ENCODE measurements at regions not wholly inside any gene's neighbourhood (a gene's known extent, or its start where the extent isn't known, plus 50 kb on each side); places are given as distances from the start of the nearest gene placed in this dataset.

- CTCF ChIA-PET, result no interaction called here
- intact Hi-C loops (cut with micrococcal nuclease), result no loop called here
Measured at GRCh38 chr1:73604739-73605138, 593.2 kb downstream of the LRRIQ3 start.

GRCh38 chr1:73604211-73604610 lies 593.8 kb downstream of the LRRIQ3 start:
- no peak for DNase-seq
- no peak overlapping the region for H3K4me3 Mint-ChIP-seq
- ChIA-PET CTCF (no interaction called here), POLR2A (no interaction called here)
- no peak overlapping the region for H3K27ac Mint-ChIP-seq
- TF ChIP-seq EZH2 (IDR thresholded peaks at IDR 0.05; ENCODE audit: borderline replicate concordance, insufficient read depth, low read depth, low read length, poor library complexity, severe bottlenecking) (no peak), CTCF (IDR thresholded peaks at IDR 0.05) (no peak)
- Histone ChIP-seq H3K79me2 (ENCODE audit: control insufficient read depth, insufficient read depth, low read length) (no peaks in the 10 kb centered on the region), H3K9ac (ENCODE audit: low read length) (no peak overlapping the region), H3K27me3 (replicated peaks in 1 of 4; ENCODE audit: control extremely low read depth in 1 of 4, control insufficient read depth in 3 of 4, insufficient read depth in 4 of 4, low read length in 3 of 4) (no peaks in the 10 kb centered on the region), H4K20me1 (ENCODE audit: control insufficient read depth, insufficient read depth, low read length, poor library complexity, severe bottlenecking) (no peaks in the 10 kb centered on the region), H3K4me1 (ENCODE audit: control insufficient read depth in 2 of 2, insufficient read depth in 2 of 2, low read length in 2 of 2) (no peaks in the 10 kb centered on the region), H2AFZ (ENCODE audit: insufficient read depth, low read depth, low read length, poor library complexity, severe bottlenecking) (no peak overlapping the region), H3K27ac (ENCODE audit: low read length in 2 of 2) (no peak overlapping the region), H3K4me2 (replicated peaks; ENCODE audit: low read depth, low read length, poor library complexity, severe bottlenecking) (no peak overlapping the region), H3K36me3 (replicated peaks in 1 of 2; ENCODE audit: control extremely low read depth in 1 of 2, control insufficient read depth in 1 of 2, extremely low read depth in 1 of 2, insufficient read depth in 2 of 2, low read length in 1 of 2) (no peaks in the 10 kb centered on the region), H3K4me3 (ENCODE audit: control extremely low read depth in 1 of 5, extremely low read depth in 1 of 5, insufficient read depth in 1 of 5, low read depth in 2 of 5, low read length in 4 of 5) (no peak overlapping the region), H3K9me3 (ENCODE audit: control extremely low read depth in 1 of 3, control insufficient read depth in 2 of 3, insufficient read depth in 1 of 3, low read length in 2 of 3) (peaks cover 0 to 10% (median 4%) of the 10 kb centered on the region in 3 donors)
- intact Hi-C loops (cut with micrococcal nuclease), result no loop called here
- no peaks in the 10 kb centered on the region for H3K27me3 Mint-ChIP-seq
- no peaks in the 10 kb centered on the region for H3K9me3 Mint-ChIP-seq (ENCODE audit: insufficient read depth)
- ATAC-seq (ENCODE audit: low read depth), result no peak
- no CpG with 5 or more reads among the region's 1 CpG for WGBS (ENCODE audit: insufficient coverage)
- no peaks in the 10 kb centered on the region for H3K4me1 Mint-ChIP-seq

More at GRCh38 chr1:73604739-73605138, 593.2 kb downstream of the LRRIQ3 start:
- no CpG with 5 or more reads among the region's 2 CpGs for WGBS (ENCODE audit: insufficient coverage)
- POLR2A ChIA-PET, result no interaction called here
- Mint-ChIP-seq H3K4me1 (no peaks in the 10 kb centered on the region), H3K27ac (no peak overlapping the region), H3K4me3 (no peak overlapping the region), H3K27me3 (no peaks in the 10 kb centered on the region), H3K9me3 (ENCODE audit: insufficient read depth) (no peaks in the 10 kb centered on the region)
- no peak for TF ChIP-seq EZH2 (IDR thresholded peaks at IDR 0.05; ENCODE audit: borderline replicate concordance, insufficient read depth, low read depth, low read length, poor library complexity, severe bottlenecking)
- no peak for TF ChIP-seq CTCF (IDR thresholded peaks at IDR 0.05)
- Histone ChIP-seq H4K20me1 (ENCODE audit: control insufficient read depth, insufficient read depth, low read length, poor library complexity, severe bottlenecking) (no peaks in the 10 kb centered on the region), H3K9me3 (ENCODE audit: control extremely low read depth in 1 of 3, control insufficient read depth in 2 of 3, insufficient read depth in 1 of 3, low read length in 2 of 3) (peaks cover 0 to 10% (median 0%) of the 10 kb centered on the region in 3 donors), H3K9ac (ENCODE audit: low read length) (no peak overlapping the region), H3K27me3 (replicated peaks in 1 of 4; ENCODE audit: control extremely low read depth in 1 of 4, control insufficient read depth in 3 of 4, insufficient read depth in 4 of 4, low read length in 3 of 4) (no peaks in the 10 kb centered on the region), H3K4me1 (ENCODE audit: control insufficient read depth in 2 of 2, insufficient read depth in 2 of 2, low read length in 2 of 2) (no peaks in the 10 kb centered on the region), H3K4me3 (ENCODE audit: control extremely low read depth in 1 of 5, extremely low read depth in 1 of 5, insufficient read depth in 1 of 5, low read depth in 2 of 5, low read length in 4 of 5) (no peak overlapping the region), H3K36me3 (replicated peaks in 1 of 2; ENCODE audit: control extremely low read depth in 1 of 2, control insufficient read depth in 1 of 2, extremely low read depth in 1 of 2, insufficient read depth in 2 of 2, low read length in 1 of 2) (no peaks in the 10 kb centered on the region), H3K79me2 (ENCODE audit: control insufficient read depth, insufficient read depth, low read length) (no peaks in the 10 kb centered on the region), H2AFZ (ENCODE audit: insufficient read depth, low read depth, low read length, poor library complexity, severe bottlenecking) (no peak overlapping the region), H3K4me2 (replicated peaks; ENCODE audit: low read depth, low read length, poor library complexity, severe bottlenecking) (no peak overlapping the region), H3K27ac (ENCODE audit: low read length in 2 of 2) (no peak overlapping the region)
- DNase-seq (no peak), ATAC-seq (ENCODE audit: low read depth) (no peak)

Data from B cell (primary cell).